ENCODE measurements at regions not wholly inside any gene's neighbourhood (a gene's known extent, or its start where the extent isn't known, plus 50 kb on each side); places are given as distances from the start of the nearest gene placed in this dataset.

DNA sequence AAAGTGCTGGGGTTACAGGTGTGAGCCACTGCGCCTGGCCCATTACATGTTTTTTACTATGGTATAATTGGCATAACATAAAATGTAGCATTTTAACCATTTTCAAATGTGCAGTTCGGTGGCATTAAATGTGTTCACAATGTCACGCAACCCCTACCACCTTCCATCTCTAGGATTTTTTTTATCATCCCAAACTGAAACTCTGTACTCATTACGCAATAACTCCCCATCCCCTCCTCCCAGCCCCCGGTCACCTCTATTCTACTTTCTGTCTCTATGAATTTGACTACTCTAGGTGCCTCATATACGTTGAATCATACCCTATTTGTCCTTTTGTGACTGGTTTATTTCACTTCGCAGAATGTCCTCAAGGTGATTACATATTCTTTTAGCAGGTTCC, 233.1 kb upstream of the ARID1B start:
- no peak for DNase-seq (ENCODE audit: low read depth)
- no peak overlapping the region for H3K4me3 ChIP-seq (ENCODE audit: low read depth, low read length)
- TF ChIP-seq, protein P1, sequence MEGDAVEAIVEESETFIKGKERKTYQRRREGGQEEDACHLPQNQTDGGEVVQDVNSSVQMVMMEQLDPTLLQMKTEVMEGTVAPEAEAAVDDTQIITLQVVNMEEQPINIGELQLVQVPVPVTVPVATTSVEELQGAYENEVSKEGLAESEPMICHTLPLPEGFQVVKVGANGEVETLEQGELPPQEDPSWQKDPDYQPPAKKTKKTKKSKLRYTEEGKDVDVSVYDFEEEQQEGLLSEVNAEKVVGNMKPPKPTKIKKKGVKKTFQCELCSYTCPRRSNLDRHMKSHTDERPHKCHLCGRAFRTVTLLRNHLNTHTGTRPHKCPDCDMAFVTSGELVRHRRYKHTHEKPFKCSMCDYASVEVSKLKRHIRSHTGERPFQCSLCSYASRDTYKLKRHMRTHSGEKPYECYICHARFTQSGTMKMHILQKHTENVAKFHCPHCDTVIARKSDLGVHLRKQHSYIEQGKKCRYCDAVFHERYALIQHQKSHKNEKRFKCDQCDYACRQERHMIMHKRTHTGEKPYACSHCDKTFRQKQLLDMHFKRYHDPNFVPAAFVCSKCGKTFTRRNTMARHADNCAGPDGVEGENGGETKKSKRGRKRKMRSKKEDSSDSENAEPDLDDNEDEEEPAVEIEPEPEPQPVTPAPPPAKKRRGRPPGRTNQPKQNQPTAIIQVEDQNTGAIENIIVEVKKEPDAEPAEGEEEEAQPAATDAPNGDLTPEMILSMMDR (IDR thresholded peaks at IDR 0.05; ENCODE audit: insufficient read depth, low read depth, low read length, missing control alignments): no peak

DNA sequence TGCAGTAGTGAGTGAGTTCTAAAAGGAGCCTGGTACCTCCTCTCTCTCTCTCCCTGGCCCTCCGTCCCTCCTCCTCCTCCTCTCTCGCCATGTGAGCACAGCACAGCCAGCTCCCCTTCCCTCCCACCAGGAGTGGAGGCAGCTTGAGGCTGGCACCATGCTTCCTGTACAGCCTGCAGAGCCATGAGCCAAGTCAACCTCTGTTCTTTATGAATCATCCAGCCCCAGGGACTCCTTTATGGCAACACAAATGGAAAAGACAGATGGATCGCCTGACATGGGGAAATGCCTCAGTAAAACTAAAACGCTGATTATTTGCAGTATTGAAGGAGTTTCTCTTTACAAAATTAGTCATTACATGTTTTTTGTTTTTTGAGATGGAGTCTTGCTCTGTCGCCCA, 233.7 kb upstream of the ARID1B start:
- no peak overlapping the region for H3K4me3 ChIP-seq (ENCODE audit: low read depth, low read length)
- TF ChIP-seq, protein P1 (IDR thresholded peaks at IDR 0.05; ENCODE audit: insufficient read depth, low read depth, low read length, missing control alignments): no peak
- no peak for DNase-seq (ENCODE audit: low read depth)

DNA sequence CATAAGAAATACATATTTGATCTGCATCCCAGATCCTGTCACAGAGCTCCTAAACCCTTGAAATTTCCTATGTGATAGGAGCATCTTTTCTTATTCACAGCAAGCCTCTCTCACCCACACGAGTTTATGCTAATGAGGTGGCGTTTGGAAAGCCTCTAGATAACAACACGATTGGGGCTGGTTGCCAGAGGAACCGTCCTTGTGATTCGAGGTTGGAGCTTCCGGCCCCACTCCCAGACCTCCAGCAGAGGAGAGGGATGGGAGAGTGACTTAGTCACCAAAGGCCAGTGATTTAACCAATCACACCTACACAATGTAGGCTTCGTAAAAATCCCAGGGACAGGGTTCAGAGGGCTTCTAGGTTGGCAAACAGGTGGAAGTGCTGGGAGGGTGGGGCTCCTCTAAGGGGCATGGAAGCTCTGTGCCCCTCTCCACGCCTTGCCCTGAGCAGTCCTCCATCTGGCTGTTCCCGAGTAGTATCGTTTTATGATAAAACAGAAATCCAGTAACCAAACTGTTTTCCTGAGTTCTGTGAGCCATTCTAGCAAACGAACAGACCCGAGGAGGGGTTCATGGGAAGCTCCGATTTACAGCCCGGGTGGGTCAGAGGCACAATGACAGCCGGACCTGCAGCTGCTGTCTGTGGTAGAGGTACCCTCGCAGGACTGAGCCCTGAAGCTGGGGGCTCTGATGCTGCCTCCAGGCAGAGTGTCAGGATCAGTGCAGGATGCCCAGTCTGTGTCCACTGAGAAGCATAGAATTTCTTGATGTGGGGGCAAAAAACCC, 238.1 kb upstream of the ARID1B start:
- no peak for DNase-seq (ENCODE audit: low read depth)
- TF ChIP-seq, protein P1 (IDR thresholded peaks at IDR 0.05; ENCODE audit: insufficient read depth, low read depth, low read length, missing control alignments): no peak
- no peak overlapping the region for H3K4me3 ChIP-seq (ENCODE audit: low read depth, low read length)

DNA sequence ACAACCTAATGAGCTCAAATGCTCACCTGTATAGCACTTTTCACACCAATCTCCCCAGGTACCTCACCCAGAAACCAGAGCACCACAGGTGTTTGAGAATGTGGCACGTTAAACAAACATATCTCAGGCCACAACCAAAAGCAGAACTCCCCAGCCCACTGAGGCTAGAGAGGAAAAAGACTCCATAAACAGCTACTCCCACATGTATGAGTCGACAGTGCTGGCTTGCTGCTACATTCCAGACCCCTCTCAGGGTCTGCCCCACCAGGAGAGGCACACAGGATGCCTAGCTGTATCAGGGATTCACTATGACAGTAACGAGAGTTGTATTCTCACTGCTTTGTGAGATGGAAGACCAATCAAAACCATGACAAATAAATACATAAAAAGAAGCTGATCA, 242.6 kb upstream of the ARID1B start:
- TF ChIP-seq, protein P1 (IDR thresholded peaks at IDR 0.05; ENCODE audit: insufficient read depth, low read depth, low read length, missing control alignments): no peak
- DNase-seq (ENCODE audit: low read depth): no peak
- no peak overlapping the region for H3K4me3 ChIP-seq (ENCODE audit: low read depth, low read length)

DNA sequence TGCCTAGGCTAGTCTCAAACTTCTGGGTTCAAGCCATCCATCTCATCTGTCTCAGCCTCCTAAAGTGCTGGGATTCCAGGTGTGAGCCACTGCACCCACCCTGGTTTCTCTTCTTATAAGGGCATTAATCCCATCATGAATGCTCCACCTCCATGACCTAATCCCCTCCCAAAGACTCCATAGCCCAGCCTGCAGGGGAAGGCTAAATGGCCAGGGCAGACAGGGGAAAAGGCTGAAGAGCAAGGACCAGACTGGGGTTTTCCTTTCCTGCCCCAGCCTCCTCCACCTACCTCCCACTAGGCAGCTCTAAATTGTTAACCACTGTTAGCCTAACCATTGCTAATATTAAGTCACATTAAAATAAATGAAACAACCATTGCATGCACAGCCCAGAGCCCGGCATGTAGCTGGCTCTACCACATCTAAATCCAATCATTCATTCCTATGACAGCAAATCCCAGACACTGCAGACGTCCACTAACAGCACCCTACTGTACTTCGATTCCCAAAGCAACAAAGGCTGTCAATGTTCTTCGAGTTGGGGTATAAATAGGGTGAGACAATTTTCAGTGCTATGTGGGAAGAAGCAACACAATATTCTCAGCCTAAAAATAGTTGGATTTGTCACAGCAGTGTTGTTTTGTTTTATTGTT, 243.2 kb upstream of the ARID1B start:
- no peak overlapping the region for H3K4me3 ChIP-seq (ENCODE audit: low read depth, low read length)
- TF ChIP-seq, protein P1 (IDR thresholded peaks at IDR 0.05; ENCODE audit: insufficient read depth, low read depth, low read length, missing control alignments): no peak
- DNase-seq (ENCODE audit: low read depth): no peak

DNA sequence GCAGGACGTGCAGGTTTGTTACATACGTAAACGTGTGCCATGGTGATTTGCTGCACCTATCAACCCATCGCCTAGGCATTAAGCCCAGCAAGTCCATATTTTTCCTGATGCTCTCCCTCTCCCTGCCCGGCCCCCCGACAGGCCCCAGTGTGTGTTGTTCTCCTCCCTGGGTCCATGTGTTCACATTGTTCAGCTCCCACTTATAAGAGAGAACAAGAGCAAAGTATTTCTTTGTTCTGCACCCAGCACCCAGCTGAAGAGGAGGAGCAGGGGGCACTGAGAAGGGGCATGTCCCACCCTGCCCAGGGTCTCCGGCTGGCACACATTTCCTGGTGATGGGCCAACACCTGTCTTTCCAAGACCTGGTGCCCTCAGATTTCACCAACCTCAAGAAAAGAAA, 251.1 kb upstream of the ARID1B start:
- H3K4me3 ChIP-seq (ENCODE audit: low read depth, low read length): no peak overlapping the region
- TF ChIP-seq, protein P1 (IDR thresholded peaks at IDR 0.05; ENCODE audit: insufficient read depth, low read depth, low read length, missing control alignments): no peak
- no peak for DNase-seq (ENCODE audit: low read depth)
